Colonic mucosa (tissue), 4 donors: ENCODE measurements at regions not wholly inside any gene's neighbourhood (a gene's known extent, or its start where the extent isn't known, plus 50 kb on each side); places are given as distances from the start of the nearest gene placed in this dataset.

Experiments
- DNase-seq: peaks from one replicate; pipeline ENCODE4 v3.0.0-alpha.2; 2020
- H3K27ac ChIP-seq: fragments of 200-600 bp; one replicate; pipeline ENCODE4 v1.8.0; 2021
- H3K27me3 ChIP-seq: fragments of 200-600 bp; one replicate; pipeline ENCODE4 v1.8.0; 2021
- H3K36me3 ChIP-seq: fragments of 200-600 bp; one replicate; pipeline ENCODE4 v1.8.0; 2021
- H3K4me1 ChIP-seq: fragments of 200-600 bp; one replicate; pipeline ENCODE4 v1.8.0; 2021; ENCODE audit warnings: mild to moderate bottlenecking
- H3K4me3 ChIP-seq: fragments of 200-600 bp; one replicate; pipeline ENCODE4 v1.8.0; 2021
- H3K9ac ChIP-seq, 2 donors: one replicate each; pipeline ENCODE4 v1.7.0; 2013; ENCODE audit warnings: control low read depth in 2 of 2, low read depth in 2 of 2, low read length in 2 of 2
- H3K9me3 ChIP-seq: fragments of 200-600 bp; one replicate; pipeline ENCODE4 v1.8.0; 2021
- intact Hi-C: fragments of 100-400 bp; cut with DNase I; formaldehyde crosslinking; loops from one replicate; pipeline ENCODE4 v1.14.1; 2022
- TF ChIP-seq, protein P1 (sequence below): fragments of 200-600 bp; IDR thresholded peaks from one replicate; pipeline ENCODE4 v1.8.0; 2022; ENCODE audit warnings: antibody characterized with exemption, mild to moderate bottlenecking
- donor health status: healthy.
- donor health status: DM: no; HTN: no; CAD: no.
- donor health status: DM: no; HTN: no; CAD: no.

GRCh38 chr10:111732166-111732785, 451.3 kb downstream of the GPAM start:
- Histone ChIP-seq H3K4me1 (no peaks in the 10 kb centered on the region), H3K4me3 (no peak overlapping the region), H3K27me3 (no peaks in the 10 kb centered on the region), H3K9me3 (no peaks in the 10 kb centered on the region), H3K36me3 (no peaks in the 10 kb centered on the region), H3K27ac (no peak overlapping the region), H3K9ac (no peak overlapping the region)
- TF ChIP-seq, protein P1, sequence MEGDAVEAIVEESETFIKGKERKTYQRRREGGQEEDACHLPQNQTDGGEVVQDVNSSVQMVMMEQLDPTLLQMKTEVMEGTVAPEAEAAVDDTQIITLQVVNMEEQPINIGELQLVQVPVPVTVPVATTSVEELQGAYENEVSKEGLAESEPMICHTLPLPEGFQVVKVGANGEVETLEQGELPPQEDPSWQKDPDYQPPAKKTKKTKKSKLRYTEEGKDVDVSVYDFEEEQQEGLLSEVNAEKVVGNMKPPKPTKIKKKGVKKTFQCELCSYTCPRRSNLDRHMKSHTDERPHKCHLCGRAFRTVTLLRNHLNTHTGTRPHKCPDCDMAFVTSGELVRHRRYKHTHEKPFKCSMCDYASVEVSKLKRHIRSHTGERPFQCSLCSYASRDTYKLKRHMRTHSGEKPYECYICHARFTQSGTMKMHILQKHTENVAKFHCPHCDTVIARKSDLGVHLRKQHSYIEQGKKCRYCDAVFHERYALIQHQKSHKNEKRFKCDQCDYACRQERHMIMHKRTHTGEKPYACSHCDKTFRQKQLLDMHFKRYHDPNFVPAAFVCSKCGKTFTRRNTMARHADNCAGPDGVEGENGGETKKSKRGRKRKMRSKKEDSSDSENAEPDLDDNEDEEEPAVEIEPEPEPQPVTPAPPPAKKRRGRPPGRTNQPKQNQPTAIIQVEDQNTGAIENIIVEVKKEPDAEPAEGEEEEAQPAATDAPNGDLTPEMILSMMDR, result no peak
- intact Hi-C loops, result no loop called here
- DNase-seq, result no peak

DNA sequence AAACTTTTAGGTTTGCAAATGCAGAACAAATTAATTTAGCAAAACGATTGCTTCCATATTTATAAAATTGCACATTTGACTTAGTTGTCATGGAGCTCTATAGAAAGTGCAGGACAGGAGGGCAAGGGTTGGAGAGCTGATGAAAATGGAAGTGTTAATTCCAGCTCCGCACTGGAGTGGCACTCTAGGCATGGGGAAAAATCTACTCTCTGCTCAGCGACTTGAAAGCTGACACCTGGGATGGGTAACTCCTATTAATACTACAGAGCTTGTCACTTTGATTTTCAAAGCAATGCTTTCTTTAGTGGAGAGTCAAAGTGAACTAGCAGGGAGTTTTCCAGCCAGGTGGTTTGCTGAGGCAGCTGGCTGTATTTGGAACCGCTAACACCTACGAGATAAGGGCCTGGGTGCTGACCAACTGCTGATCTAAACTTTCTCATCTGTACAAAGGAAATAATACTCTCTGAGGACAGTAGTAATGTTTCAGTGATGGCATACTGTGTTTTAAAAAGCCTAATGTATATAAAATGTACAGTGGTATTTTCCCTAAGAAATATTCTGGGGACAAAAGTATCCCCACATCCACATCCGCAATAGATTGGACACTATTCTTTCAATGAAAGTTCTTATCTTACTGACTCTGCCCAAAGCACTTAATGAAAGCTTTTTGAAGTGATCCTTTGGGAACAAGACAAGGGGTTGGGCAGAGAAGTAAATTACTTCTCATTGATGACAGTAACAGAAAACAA, 444.3 kb downstream of the GPAM start:
- H3K4me3 ChIP-seq, result no peak overlapping the region
- no peaks in the 10 kb centered on the region for H3K9me3 ChIP-seq
- no peaks in the 10 kb centered on the region for H3K27me3 ChIP-seq
- no peaks in the 10 kb centered on the region for H3K36me3 ChIP-seq
- TF ChIP-seq, protein P1, result no peak
- no peak overlapping the region for H3K27ac ChIP-seq
- DNase-seq, result no peak
- intact Hi-C loops, result no loop called here
- H3K4me1 ChIP-seq, result no peaks in the 10 kb centered on the region
- no peak overlapping the region for H3K9ac ChIP-seq

DNA sequence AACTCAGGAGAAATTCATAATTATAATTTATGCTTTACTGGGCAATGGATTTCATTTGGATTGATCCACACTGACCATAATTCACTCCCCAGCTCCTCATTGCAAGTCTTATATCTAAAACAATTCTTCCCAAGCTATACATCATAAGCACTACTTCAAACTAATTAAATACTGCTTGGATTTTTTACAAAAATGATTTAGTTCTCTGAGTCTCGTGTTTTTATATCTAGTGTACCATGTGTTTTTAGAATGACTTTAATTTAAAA, 443.8 kb downstream of the GPAM start:
- Histone ChIP-seq H3K9me3 (no peaks in the 10 kb centered on the region), H3K4me3 (no peak overlapping the region), H3K27ac (no peak overlapping the region), H3K4me1 (no peaks in the 10 kb centered on the region), H3K36me3 (no peaks in the 10 kb centered on the region), H3K27me3 (no peaks in the 10 kb centered on the region), H3K9ac (no peak overlapping the region)
- intact Hi-C loops, result no loop called here
- DNase-seq, result no peak
- TF ChIP-seq, protein P1, result no peak

DNA sequence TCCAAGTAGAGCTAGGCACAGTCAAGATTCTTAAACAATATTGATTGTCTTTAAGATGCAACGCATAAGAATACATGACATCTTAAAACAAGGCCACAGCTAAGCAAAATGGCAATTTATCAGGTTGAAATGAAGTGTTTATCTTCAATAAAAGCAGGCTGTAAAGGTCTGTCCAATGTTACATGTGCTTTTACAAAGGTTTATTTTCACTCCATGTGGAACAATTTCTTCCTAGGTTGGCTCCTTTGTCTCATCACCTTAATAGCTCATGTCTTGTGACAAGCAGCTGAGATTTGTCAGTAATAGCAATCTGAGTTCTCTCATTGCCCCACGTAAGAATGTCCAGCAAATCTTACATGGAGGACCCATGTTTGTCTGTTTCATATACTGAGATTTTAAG, 437.6 kb downstream of the GPAM start:
- TF ChIP-seq, protein P1, result no peak
- no peaks in the 10 kb centered on the region for H3K9me3 ChIP-seq
- no peak for DNase-seq
- no peak overlapping the region for H3K4me3 ChIP-seq
- no peak overlapping the region for H3K9ac ChIP-seq
- H3K4me1 ChIP-seq, result no peaks in the 10 kb centered on the region
- no peaks in the 10 kb centered on the region for H3K36me3 ChIP-seq
- no peaks in the 10 kb centered on the region for H3K27me3 ChIP-seq
- intact Hi-C loops, result no loop called here
- H3K27ac ChIP-seq, result no peak overlapping the region

DNA sequence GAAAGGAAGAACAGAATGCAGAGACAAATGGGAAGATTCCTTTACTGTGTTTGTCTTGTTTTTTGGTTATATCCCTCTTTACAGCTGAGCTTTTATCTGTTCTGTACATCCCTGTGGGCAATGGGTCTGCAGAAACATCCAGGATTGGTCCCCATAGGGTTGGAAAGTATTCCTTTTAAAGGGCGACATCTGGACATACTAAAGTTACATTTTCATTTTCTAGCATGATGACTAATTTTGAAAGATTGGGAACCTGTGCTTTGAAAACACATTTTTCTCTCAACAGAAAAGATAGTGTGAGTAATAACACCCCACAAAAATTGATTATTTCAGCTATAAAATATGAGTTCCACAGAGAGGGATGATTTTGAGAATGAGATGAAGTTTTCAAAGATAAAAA, 435.8 kb downstream of the GPAM start:
- Histone ChIP-seq H3K9me3 (no peaks in the 10 kb centered on the region), H3K27ac (no peak overlapping the region), H3K27me3 (no peaks in the 10 kb centered on the region), H3K9ac (no peak overlapping the region), H3K36me3 (no peaks in the 10 kb centered on the region), H3K4me3 (no peak overlapping the region), H3K4me1 (no peaks in the 10 kb centered on the region)
- DNase-seq, result no peak
- intact Hi-C loops, result no loop called here
- TF ChIP-seq, protein P1, result no peak
